Effector memory CD8-positive, alpha-beta T cell (primary cell): ENCODE measurements at regions not wholly inside any gene's neighbourhood (a gene's known extent, or its start where the extent isn't known, plus 50 kb on each side); places are given as distances from the start of the nearest gene placed in this dataset.

Source experiments
- ATAC-seq: fragments of 150-1000 bp; cut with Tn5 transposase; replicated peaks from 2 replicates; pipeline ENCODE4 v1.10.0; 2021; ENCODE audit warnings: mild to moderate bottlenecking, moderate library complexity
- DNase-seq, 3 experiments: peaks; one replicate each; pipeline ENCODE4 v3.0.0; 2021
- H3K27ac Mint-ChIP-seq, 2 donors: one replicate each; pipeline ENCODE4 v1.8.0; 2022; ENCODE audit warnings: mild to moderate bottlenecking in 2 of 2, mixed read lengths in 2 of 2, moderate library complexity in 2 of 2
- H3K27me3 Mint-ChIP-seq, 2 donors: one replicate each; pipeline ENCODE4 v1.8.0; 2022; ENCODE audit warnings: mixed read lengths in 2 of 2
- H3K36me3 Mint-ChIP-seq: one replicate; pipeline ENCODE4 v1.8.0; 2022; ENCODE audit warnings: mild to moderate bottlenecking, moderate library complexity, mixed read lengths; ENCODE audit not compliant: insufficient read depth
- H3K4me1 Mint-ChIP-seq, 2 donors: one replicate each; pipeline ENCODE4 v1.8.0; 2022; ENCODE audit warnings: low read depth in 2 of 2, mixed read lengths in 2 of 2
- H3K4me3 Mint-ChIP-seq, 2 donors: one replicate each; pipeline ENCODE4 v1.8.0; 2022; ENCODE audit warnings: mild to moderate bottlenecking in 2 of 2, mixed read lengths in 2 of 2, moderate library complexity in 2 of 2
- H3K9me3 Mint-ChIP-seq, 2 donors: one replicate each; pipeline ENCODE4 v1.8.0; 2022; ENCODE audit warnings: mixed read lengths in 2 of 2

GRCh38 chr2:117536139-117536538, 278.4 kb upstream of the DDX18 start:
- Mint-ChIP-seq H3K27me3 (no peaks in the 10 kb centered on the region), H3K36me3 (no peaks in the 10 kb centered on the region), H3K4me3 (no peak overlapping the region), H3K9me3 (peaks cover 6 to 7% of the 10 kb centered on the region in 2 donors), H3K4me1 (no peaks in the 10 kb centered on the region), H3K27ac (no peak overlapping the region)
- DNase-seq (no peak), ATAC-seq (no peak)

DNA sequence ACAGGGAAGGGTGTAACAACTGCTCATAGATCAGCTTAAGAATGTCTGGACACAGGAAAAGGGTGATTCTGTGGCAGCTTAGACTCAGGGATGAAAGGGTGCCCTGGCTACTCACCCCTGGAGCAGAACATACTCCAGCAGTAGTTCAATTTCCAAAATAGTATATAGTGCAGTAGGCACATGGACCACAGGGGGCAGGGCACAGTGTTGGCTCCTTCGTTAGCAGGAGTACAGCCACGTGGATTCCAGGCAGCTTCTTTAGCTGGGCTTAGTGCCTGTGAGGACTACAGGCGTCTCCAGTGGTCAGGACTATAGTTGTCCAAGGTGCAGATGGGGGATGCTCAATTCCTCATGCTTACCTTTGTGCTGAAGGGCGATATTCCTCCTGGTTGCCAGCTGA, 277.5 kb upstream of the DDX18 start:
- Mint-ChIP-seq H3K27ac (no peak overlapping the region), H3K4me1 (no peaks in the 10 kb centered on the region), H3K9me3 (peaks cover 6 to 7% of the 10 kb centered on the region in 2 donors), H3K27me3 (no peaks in the 10 kb centered on the region), H3K4me3 (no peak overlapping the region), H3K36me3 (no peaks in the 10 kb centered on the region)
- ATAC-seq: no peak
- DNase-seq: no peak

DNA sequence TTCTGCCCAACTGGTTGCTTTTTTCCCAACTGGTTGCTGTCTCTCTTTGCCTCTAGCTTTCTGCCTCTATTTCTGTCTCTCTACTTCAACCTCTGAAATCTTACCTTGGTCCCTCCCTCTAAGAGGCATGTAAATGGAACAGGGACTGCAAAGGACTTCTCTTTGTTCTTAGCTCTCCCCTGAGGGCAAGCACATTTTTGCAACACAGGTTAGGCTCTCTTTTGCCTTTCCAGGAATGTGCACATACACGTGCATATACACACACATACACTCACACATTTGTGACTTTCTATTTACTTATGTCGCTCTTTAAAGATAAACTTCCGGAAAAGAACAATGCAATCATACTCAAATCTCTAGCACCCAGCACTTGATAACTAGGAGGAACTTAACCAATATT, 262.6 kb upstream of the DDX18 start:
- Mint-ChIP-seq H3K36me3 (no peaks in the 10 kb centered on the region), H3K4me3 (no peak overlapping the region), H3K4me1 (no peaks in the 10 kb centered on the region), H3K27ac (no peak overlapping the region), H3K27me3 (no peaks in the 10 kb centered on the region), H3K9me3 (peaks cover 8 to 14% of the 10 kb centered on the region in 2 donors)
- no peak for ATAC-seq
- no peak for DNase-seq

- Mint-ChIP-seq H3K27ac (no peak overlapping the region), H3K9me3 (peaks cover 15 to 16% of the 10 kb centered on the region in 2 donors), H3K4me3 (no peak overlapping the region), H3K4me1 (no peaks in the 10 kb centered on the region), H3K27me3 (no peaks in the 10 kb centered on the region), H3K36me3 (no peaks in the 10 kb centered on the region)
- DNase-seq: no peak
- no peak for ATAC-seq
Measured at GRCh38 chr2:117553448-117553847, 261.0 kb upstream of the DDX18 start.

DNA sequence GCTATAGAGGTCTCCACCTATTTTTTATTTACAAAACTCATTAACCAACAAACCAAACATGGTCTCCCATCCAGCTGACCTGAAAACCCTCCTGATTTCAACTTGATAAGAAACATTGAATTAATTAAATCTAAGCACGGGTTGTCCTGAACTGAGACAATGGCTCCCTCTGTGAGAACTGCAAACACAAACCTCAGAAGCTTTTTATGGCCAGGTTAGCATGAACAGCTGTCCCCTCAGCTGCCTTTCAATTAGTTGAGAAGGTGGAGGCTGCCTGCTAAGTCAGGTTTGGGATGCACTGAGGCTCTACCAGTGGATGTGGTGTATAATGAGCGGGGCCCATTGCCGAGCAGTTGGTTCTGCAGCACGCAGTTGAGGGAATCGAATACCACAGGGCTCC, 258.5 kb upstream of the DDX18 start:
- DNase-seq (no peak), ATAC-seq (no peak)
- Mint-ChIP-seq H3K4me1 (no peaks in the 10 kb centered on the region), H3K9me3 (peaks cover 7 to 12% of the 10 kb centered on the region in 2 donors), H3K27me3 (no peaks in the 10 kb centered on the region), H3K27ac (no peak overlapping the region), H3K36me3 (peaks cover 2% of the 10 kb centered on the region), H3K4me3 (no peak overlapping the region)

DNA sequence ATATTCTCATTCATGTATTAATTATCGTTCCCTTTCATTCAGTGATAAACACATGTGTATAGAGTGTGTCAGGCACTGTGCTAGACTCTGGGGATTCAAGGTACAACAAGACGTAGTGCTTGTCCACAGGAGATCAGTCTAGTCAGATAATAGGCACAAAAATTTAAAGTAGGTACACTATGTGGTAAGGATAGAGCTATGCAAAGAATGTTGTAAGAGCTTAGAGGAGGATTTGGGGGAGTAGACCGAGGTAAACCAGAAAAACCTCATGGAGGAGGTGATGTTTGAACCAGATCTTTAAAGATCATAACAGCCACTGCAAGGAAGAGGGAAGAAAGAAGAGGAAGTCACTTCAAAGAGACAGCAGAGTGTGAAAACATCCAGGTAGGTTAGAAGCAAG, 256.9 kb upstream of the DDX18 start:
- H3K27me3 Mint-ChIP-seq: no peaks in the 10 kb centered on the region
- ATAC-seq: no peak
- no peak overlapping the region for H3K4me3 Mint-ChIP-seq
- peaks cover 7 to 12% of the 10 kb centered on the region in 2 donors for H3K9me3 Mint-ChIP-seq
- DNase-seq: no peak
- H3K36me3 Mint-ChIP-seq: peaks cover 2% of the 10 kb centered on the region
- no peaks in the 10 kb centered on the region for H3K4me1 Mint-ChIP-seq
- H3K27ac Mint-ChIP-seq: no peak overlapping the region

- Mint-ChIP-seq H3K9me3 (peaks cover 7 to 11% of the 10 kb centered on the region in 2 donors), H3K4me1 (no peaks in the 10 kb centered on the region), H3K27ac (no peak overlapping the region), H3K36me3 (peaks cover 2% of the 10 kb centered on the region), H3K4me3 (no peak overlapping the region), H3K27me3 (no peaks in the 10 kb centered on the region)
- ATAC-seq (no peak), DNase-seq (no peak)
Measured at GRCh38 chr2:117562654-117563053, 251.8 kb upstream of the DDX18 start.

- H3K4me3 Mint-ChIP-seq: no peak overlapping the region
- no peaks in the 10 kb centered on the region for H3K36me3 Mint-ChIP-seq
- H3K9me3 Mint-ChIP-seq: peaks cover 6 to 14% of the 10 kb centered on the region in 2 donors
- no peak for DNase-seq
- H3K27ac Mint-ChIP-seq: no peak overlapping the region
- ATAC-seq: no peak
- no peaks in the 10 kb centered on the region for H3K27me3 Mint-ChIP-seq
- no peaks in the 10 kb centered on the region for H3K4me1 Mint-ChIP-seq
Measured at GRCh38 chr2:117571590-117572349, 242.7 kb upstream of the DDX18 start.

DNA sequence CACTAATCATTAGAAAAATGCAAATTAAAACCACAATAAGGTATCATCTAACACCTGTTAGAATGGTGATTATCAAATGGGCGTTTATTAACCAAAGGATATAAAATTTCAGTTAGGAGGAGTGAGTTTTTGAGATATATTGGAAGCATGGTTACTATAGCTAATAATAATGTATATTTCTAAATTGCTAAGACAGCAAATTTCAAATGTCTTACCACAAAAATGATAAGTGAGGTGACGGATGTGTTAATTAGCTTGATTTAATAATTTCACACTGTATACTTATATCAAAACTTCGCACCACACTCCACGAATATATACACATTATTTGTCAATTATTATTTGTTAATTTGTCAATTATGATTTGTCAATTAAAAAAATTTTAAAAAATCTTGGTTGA, 227.2 kb upstream of the DDX18 start:
- no peak overlapping the region for H3K27ac Mint-ChIP-seq
- ATAC-seq (no peak), DNase-seq (no peak)
- H3K27me3 Mint-ChIP-seq: no peaks in the 10 kb centered on the region
- H3K4me3 Mint-ChIP-seq: no peak overlapping the region
- peaks cover 4 to 6% of the 10 kb centered on the region in 2 donors for H3K9me3 Mint-ChIP-seq
- no peaks in the 10 kb centered on the region for H3K4me1 Mint-ChIP-seq
- H3K36me3 Mint-ChIP-seq: no peaks in the 10 kb centered on the region

DNA sequence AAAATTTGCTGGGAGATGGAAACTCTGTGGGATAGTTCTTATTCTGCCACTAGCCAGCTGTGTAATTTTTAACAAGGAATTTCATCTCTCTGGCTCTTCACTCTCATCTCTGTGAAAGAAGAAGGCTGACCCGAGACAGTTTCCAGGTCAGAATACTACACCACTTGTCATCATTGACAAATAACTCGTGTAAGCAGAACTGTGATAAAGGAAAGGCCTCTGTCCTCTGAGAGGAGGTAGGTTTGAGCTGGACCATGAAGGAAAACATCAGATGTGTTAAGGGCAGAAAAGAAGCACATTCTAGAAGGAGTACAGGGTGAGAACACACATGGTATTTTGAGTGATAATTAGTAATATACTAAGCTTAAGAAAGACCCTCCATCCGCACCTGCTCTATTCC, 211.4 kb upstream of the DDX18 start:
- no peak overlapping the region for H3K27ac Mint-ChIP-seq
- ATAC-seq (no peak), DNase-seq (no peak)
- H3K4me3 Mint-ChIP-seq: no peak overlapping the region
- H3K9me3 Mint-ChIP-seq: peaks cover 15 to 17% of the 10 kb centered on the region in 2 donors
- no peaks in the 10 kb centered on the region for H3K27me3 Mint-ChIP-seq
- no peaks in the 10 kb centered on the region for H3K36me3 Mint-ChIP-seq
- H3K4me1 Mint-ChIP-seq: no peaks in the 10 kb centered on the region

DNA sequence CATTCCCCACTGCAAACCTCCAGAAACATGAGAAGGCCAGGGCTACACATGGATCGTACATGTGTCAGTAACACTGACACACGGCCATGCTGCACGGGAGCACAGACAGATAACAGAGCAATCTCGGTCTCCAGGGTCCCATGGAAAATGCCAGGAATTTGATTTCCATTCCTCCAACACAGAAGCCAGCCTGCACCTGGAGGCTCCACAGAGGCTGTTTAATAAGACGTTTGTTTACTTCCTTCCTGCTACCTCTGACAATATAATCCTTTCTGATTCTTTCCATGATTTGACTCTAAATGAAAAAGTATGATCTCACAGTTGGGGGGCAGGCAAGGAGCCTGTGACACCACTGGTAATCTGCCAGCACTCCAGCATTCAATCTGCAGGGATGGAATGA, 210.9 kb upstream of the DDX18 start:
- H3K27me3 Mint-ChIP-seq: no peaks in the 10 kb centered on the region
- H3K9me3 Mint-ChIP-seq: peaks cover 12 to 13% of the 10 kb centered on the region in 2 donors
- DNase-seq (no peak), ATAC-seq (no peak)
- no peak overlapping the region for H3K4me3 Mint-ChIP-seq
- no peak overlapping the region for H3K27ac Mint-ChIP-seq
- no peaks in the 10 kb centered on the region for H3K36me3 Mint-ChIP-seq
- H3K4me1 Mint-ChIP-seq: no peaks in the 10 kb centered on the region

- Mint-ChIP-seq H3K36me3 (no peaks in the 10 kb centered on the region), H3K4me3 (no peak overlapping the region), H3K27ac (no peak overlapping the region), H3K9me3 (peaks cover 0 to 13% of the 10 kb centered on the region in 2 donors), H3K4me1 (no peaks in the 10 kb centered on the region), H3K27me3 (no peaks in the 10 kb centered on the region)
- DNase-seq (no peak), ATAC-seq (no peak)
Measured at GRCh38 chr2:117607202-117607601, 207.3 kb upstream of the DDX18 start.

GRCh38 chr2:117613101-117613500, 201.4 kb upstream of the DDX18 start:
- peaks cover 9 to 17% of the 10 kb centered on the region in 2 donors for H3K9me3 Mint-ChIP-seq
- no peak overlapping the region for H3K4me3 Mint-ChIP-seq
- ATAC-seq (no peak), DNase-seq (no peak)
- H3K27me3 Mint-ChIP-seq: no peaks in the 10 kb centered on the region
- no peak overlapping the region for H3K27ac Mint-ChIP-seq
- H3K4me1 Mint-ChIP-seq: no peaks in the 10 kb centered on the region
- no peaks in the 10 kb centered on the region for H3K36me3 Mint-ChIP-seq

DNA sequence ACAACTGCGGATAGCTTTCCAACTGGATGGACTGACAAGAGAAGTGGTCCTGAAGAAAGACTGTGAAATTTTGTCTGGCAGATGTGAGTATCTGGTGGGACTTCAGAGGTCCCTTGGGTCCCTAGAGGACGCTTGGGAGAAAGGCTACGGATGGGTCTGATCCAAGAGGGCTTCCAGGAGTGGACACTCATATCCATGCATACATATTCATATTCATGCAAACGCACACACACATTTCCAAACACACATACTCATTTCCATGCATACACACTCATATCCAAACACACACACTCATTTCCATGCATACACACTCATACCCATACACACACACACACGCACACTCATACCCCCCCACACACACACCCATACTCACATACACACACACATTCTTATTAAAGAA, 200.2 kb upstream of the DDX18 start:
- Mint-ChIP-seq H3K27me3 (no peaks in the 10 kb centered on the region), H3K36me3 (no peaks in the 10 kb centered on the region), H3K27ac (no peak overlapping the region), H3K4me1 (no peaks in the 10 kb centered on the region), H3K4me3 (no peak overlapping the region), H3K9me3 (peaks cover 9 to 17% of the 10 kb centered on the region in 2 donors)
- ATAC-seq (no peak), DNase-seq (no peak)
